ENCODE measurements at regions not wholly inside any gene's neighbourhood (a gene's known extent, or its start where the extent isn't known, plus 50 kb on each side); places are given as distances from the start of the nearest gene placed in this dataset.
"Not testable (repeated sequence)": the region's sequence is repeated elsewhere in the genome, so short reads cannot be mapped to it uniquely, and the experiment has no call there.

- DNase-seq (ENCODE audit: low read depth, low spot score): no peak
These were observed 934.4 kb downstream of the HACE1 start for GRCh38 chr6:103925317-103925716.

GRCh38 chr6:103910018-103910417 is 949.7 kb downstream of the HACE1 start:
- no peak for DNase-seq (ENCODE audit: low read depth, low spot score)

- no peak for DNase-seq (ENCODE audit: low read depth, low spot score)
These were observed 950.8 kb downstream of the HACE1 start for GRCh38 chr6:103908898-103909297.

GRCh38 chr6:103895136-103895535 is 964.6 kb downstream of the HACE1 start:
- DNase-seq (ENCODE audit: low read depth, low spot score): no peak

- no peak for DNase-seq (ENCODE audit: low read depth, low spot score)
These were observed 966.6 kb downstream of the HACE1 start for GRCh38 chr6:103893141-103893581.

DNA sequence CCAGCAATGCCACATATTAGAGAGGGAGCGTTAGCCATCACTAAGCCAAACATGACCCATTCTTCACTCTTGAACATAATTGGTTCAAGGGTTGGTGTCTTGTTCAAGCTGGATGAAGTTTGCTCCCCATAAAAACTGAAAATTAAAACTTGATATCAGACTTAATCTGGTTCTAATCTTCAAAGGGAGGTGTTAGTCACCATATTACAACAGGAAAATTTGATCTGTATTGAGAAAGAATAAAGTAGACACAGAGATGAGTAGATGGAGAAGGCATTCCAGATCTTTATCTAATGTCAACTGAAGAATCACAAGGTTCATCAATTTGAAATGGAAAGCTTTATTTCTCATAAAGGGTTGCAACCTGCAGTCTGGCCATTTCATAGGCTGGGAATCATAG is 972.8 kb downstream of the HACE1 start:
- no peak for DNase-seq (ENCODE audit: low read depth, low spot score)

DNA sequence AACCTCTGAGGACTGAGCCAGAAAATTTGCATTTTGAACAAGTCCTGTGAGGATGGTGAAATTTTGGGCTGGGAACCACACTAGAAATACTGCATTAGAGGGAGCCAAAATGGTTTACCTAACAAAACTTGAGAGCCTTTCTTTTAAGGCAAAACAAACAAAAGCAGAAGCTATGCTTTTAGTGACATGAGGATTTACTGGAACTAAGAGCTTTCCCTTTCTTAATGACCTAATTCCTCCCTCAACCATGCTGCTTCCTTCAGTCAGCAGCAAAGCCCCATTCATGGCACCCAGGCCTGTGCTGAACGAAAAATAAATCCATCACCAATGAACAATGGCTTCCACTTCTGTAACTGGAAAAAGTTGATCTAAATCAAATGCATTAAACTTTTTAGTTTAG is 974.3 kb downstream of the HACE1 start:
- DNase-seq (ENCODE audit: low read depth, low spot score): no peak

GRCh38 chr6:103879800-103880199 is 979.9 kb downstream of the HACE1 start:
- no peak for DNase-seq (ENCODE audit: low read depth, low spot score)

DNA sequence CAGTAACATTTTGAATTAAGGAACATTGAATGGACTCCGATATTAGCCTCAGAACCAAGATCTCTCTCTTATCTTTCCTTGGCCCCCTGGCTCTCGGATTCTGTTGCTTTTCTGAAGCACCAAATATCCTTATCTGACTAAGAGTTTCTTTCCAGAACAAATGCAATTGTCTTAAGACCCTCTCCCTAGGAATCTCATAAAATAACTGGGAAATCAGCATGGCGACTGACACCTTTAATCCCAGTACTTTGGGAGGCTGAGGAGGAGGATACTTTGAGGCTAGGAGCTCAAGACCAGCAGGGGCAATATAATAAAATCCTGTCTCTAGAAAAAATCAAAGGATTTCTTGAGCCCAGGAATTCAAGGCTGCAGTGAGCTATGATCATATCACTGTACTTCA is 984.5 kb downstream of the HACE1 start:
- DNase-seq (ENCODE audit: low read depth, low spot score): no peak

- no peak for DNase-seq (ENCODE audit: low read depth, low spot score)
These were observed 985.1 kb downstream of the HACE1 start for GRCh38 chr6:103874575-103874974.

DNA sequence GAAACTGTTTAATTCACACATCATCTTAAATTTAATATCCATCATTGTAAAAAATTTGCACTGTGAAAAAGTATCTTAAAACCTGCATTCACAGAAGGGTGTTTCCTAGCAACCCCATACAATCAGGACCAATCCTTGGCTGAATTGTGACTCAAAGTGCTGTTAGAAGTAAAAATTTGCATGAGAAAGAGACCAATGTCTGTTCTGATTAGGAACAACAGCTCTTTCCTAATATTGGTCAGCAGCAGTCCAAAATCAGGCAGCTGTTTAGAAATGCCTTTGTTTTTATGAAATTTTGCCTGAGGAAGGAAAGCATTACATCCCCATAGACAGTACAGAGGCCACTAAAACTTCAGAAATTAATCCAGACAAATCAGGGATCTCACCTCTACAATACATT is 987.0 kb downstream of the HACE1 start:
- no peak for DNase-seq (ENCODE audit: low read depth, low spot score)

DNA sequence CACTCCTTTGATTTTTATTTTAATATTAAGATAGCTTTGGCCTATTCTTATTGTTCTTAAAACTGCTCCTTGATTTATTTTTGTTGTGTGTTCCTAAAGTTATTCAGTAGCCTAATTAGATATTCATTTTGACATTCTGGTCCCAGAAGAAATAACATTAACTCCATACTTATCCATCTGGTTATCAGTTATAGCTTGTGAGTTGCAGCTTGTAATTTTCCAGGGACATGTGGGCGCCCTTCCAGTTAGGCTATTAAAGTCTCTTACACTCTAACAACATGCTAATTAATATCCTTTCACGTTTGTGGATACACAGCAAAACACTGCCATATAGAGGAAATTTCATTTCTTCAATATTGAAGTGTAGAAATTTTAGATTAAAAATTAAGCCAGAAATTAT is 987.5 kb downstream of the HACE1 start:
- no peak for DNase-seq (ENCODE audit: low read depth, low spot score)

- DNase-seq (ENCODE audit: low read depth, low spot score): no peak
These were observed 988.7 kb downstream of the HACE1 start for GRCh38 chr6:103870970-103871369.

- DNase-seq (ENCODE audit: low read depth, low spot score): no peak
These were observed 997.4 kb downstream of the HACE1 start for GRCh38 chr6:103862297-103862696.

- no peak for DNase-seq (ENCODE audit: low read depth, low spot score)
These were observed 1001.7 kb downstream of the HACE1 start for GRCh38 chr6:103858003-103858402.

DNA sequence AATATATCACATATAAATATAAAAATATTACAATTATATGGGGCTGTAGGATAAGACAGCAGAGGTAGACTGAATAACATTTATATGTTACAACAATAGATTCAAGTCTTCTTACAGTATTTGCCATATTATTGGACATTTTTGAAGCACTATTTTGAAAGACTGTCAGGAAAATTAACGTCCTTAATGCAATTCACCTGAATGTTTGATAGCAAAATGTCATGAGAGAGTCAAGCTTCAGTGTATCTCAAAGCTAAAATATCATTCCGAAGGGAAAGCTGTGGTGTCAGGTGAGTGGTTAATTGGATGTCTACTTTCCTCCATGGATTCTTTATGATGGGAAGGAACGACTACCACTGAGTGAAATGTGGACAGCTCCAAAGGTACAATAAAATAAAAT is 1004.0 kb downstream of the HACE1 start:
- no peak for DNase-seq (ENCODE audit: low read depth, low spot score)

DNA sequence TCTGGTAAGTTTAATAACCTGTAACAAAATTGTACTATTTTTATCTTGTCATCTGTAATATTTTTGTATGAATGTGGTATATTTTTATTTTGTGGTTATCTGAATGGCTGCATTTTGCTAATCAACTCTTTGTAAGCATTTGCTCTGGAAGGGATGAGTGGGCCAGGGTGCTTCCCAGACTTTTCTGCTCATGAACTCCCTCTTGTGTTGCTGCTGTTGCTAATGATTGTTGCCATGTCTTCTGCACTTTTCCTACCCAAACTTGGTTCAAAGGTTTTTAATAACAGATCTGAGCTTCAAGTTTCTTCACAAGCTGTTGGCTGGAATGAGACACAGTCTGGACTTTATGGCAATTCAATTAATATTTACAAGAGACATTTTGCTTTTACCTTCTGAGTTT is 1005.7 kb downstream of the HACE1 start:
- DNase-seq (ENCODE audit: low read depth, low spot score): no peak

DNA sequence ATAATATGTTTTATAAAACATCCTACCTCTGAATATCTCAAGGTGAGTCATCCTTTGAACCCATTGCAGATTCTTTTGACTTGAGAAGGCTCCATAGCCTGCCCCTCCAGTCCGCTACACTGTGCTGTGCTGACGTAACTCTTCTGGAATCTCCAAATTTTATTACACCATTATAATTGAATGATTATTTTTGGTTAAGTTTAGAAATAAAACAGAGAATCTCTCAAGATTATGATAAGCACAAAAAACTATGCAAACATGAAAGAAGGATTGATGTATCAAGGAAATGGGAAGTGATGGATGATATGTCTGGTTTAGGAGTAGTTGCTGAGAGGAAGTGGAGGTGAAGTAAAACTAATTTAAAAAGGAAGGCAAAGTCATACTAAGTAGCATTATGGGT is 1021.3 kb downstream of the HACE1 start:
- no peak for DNase-seq (ENCODE audit: low read depth, low spot score)

- DNase-seq (ENCODE audit: low read depth, low spot score): no peak
These were observed 1033.5 kb downstream of the HACE1 start for GRCh38 chr6:103826209-103826608.

DNA sequence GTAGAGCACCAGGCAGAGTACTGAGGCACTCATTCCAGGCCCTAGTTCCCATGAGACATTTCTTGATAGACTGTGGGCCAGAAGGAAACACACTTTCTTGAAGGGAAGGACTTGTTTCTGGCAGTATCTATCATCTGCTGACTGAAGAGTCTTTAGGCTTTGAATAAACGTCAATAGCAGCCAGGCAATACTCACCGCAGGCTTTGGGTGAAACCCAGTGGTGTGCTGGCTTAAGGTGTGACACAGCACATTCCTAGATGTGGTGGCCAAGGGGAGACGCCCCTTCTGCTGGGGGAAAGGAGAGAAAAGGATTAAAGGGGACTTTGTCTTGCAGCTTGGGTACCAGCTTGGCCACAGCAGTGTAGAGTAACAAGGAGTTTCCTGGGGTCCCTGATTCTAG is 1039.6 kb downstream of the HACE1 start:
- no peak for DNase-seq (ENCODE audit: low read depth, low spot score)

- DNase-seq (ENCODE audit: low read depth, low spot score): no peak
These were observed 1040.2 kb downstream of the HACE1 start for GRCh38 chr6:103819509-103819908.

DNA sequence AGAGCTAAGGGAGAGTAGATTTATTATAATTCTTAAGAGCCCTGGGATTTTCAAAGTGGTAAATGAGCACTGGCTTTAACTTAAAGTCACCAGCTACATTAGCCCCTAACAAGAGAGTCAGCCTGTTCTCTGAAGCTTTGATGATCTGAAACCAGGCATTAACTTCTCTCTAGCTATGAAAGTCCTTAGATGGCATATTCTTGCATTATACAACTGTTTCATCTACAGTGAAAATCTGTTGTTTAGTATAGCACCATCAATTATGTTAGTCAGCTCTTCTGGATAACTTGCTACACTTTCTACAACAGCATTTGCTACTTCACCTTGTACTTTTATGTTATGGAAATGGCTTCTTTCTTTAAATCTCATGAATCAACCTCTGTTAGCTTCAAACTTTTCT is 1046.7 kb downstream of the HACE1 start:
- no peak for DNase-seq (ENCODE audit: low read depth, low spot score)

DNA sequence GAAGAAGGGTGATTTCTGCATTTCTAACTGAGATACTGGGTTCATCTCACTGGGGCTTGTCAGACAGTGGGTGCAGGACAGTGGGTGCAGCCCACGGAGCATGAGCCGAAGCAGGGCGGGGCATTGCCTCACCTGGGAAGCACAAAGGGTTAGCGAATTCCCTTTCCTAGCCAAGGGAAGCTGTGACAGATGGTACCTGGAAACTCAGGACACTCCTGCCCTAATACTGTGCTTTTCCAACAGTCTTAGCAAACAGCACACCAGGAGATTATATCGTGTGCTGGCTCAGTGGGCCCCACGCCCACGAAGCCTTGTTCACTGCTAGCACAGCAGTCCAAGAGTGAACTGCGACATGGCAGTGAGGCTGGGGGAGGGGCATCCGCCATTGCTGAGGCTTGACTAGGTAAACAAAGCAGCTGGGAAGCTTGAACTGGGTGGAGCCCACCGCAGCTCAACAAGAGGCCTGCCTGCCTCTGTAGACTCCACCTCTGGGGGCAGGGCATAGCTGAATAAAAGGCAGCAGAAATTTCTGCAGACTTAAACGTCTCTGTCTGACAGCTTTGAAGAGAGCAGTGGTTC is 1057.7 kb downstream of the HACE1 start:
- DNase-seq (ENCODE audit: low read depth, low spot score): not testable (repeated sequence)

DNA sequence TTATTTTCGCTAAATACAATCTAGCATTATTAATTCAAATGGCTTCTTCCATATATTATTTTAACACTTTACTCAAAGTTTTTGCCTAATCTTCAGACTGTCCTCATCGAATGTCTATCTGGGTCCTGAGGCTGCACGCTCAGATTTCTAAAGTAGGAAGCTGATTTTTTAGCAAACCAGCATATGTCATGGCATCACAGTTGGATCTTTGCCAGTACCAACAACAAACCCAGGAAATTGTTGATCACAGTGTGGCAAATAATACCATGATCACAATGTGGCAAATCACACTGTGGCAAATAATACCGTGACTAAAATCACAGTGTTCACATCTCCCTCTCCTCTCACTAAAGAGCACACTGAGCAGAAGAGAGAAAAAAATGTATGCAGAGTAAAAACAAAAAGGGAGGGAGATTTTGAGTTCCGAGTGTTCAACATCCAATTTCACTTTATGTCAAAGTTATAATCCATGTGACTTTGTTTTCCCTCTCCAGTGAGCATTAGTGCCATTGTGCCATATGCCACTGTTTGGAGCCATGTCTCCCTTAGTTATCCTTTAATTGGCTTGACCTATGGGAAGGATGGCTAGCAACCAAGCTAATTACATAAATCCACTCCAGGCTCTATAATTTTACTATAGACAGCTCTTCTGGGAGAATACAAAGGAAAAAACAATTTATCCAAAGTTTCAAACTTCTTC is 1059.6 kb downstream of the HACE1 start:
- DNase-seq (ENCODE audit: low read depth, low spot score): no peak
